Adrenal gland (tissue), 9 donors: ENCODE measurements at regions not wholly inside any gene's neighbourhood (a gene's known extent, or its start where the extent isn't known, plus 50 kb on each side); places are given as distances from the start of the nearest gene placed in this dataset.

Source experiments
- DNase-seq, 7 donors: peaks; one replicate each; pipeline ENCODE4 v3.0.0-alpha.2; 2019 to 2020
- H3K27ac ChIP-seq, 5 donors: fragments of 200-600 bp; sonication (generic) in 4 of 5; 1 replicate in 3 of 5; 2 replicates in 2 of 5; pipeline versions ENCODE4 v1.5.1 to v1.8.0; 2016 to 2020; ENCODE audit warnings: mild to moderate bottlenecking in 1 of 5
- H3K27me3 ChIP-seq: fragments of 200-600 bp; 2 replicates; pipeline ENCODE4 v1.8.0; 2021
- H3K36me3 ChIP-seq, 2 donors: fragments of 200-600 bp; replicated peaks in 1 of 2; 1 replicate in 1 of 2; 2 replicates in 1 of 2; pipeline versions ENCODE4 v1.5.1 to v1.8.0; 2018 to 2022
- H3K4me1 ChIP-seq, 2 donors: fragments of 200-600 bp; replicated peaks in 1 of 2; 1 replicate in 1 of 2; 2 replicates in 1 of 2; pipeline versions ENCODE4 v1.5.1 to v1.8.0; 2018 to 2021
- H3K4me3 ChIP-seq, 4 donors: fragments of 200-600 bp; sonication (generic) in 3 of 4; one replicate each; pipeline ENCODE4 v1.5.1; 2016 to 2018
- H3K9me3 ChIP-seq, 3 donors: fragments of 200-600 bp; sonication (generic) in 1 of 3; replicated peaks in 1 of 3; 1 replicate in 2 of 3; 2 replicates in 1 of 3; pipeline versions ENCODE4 v1.5.1 to v1.8.0; 2016 to 2021
- CTCF ChIP-seq, 6 experiments: fragments of 450-650 bp in 4 of 6; fragments of 200-600 bp in 2 of 6; sonication (generic) in 1 of 6; IDR thresholded peaks; 1 replicate in 5 of 6; 2 replicates in 1 of 6; pipeline versions ENCODE4 v1.5.1 to v1.8.0; 2016 to 2021; ENCODE audit warnings: antibody characterized with exemption in 6 of 6, mild to moderate bottlenecking in 2 of 6, moderate library complexity in 1 of 6
- POLR2A ChIP-seq, 2 donors: fragments of 450-650 bp; IDR thresholded peaks; one replicate each; pipeline ENCODE4 v1.6.1; 2017; ENCODE audit warnings: antibody characterized with exemption in 2 of 2, mild to moderate bottlenecking in 2 of 2, moderate library complexity in 1 of 2
- WGBS, 4 donors: extraction: QIAGEN DNeasy Blood & Tissue Kit in 2 of 4; methylation state at CpG; one replicate each; pipeline versions ENCODE4 v1.1.5 to v1.1.7; 2013 to 2017; 5-methylcytosine and 5-hydroxymethylcytosine counted together
- intact Hi-C, 2 donors: fragments of 100-400 bp; cut with DNase I; formaldehyde crosslinking; loops; one replicate each; pipeline versions ENCODE4 v1.14.1 to v1.15.0; 2022 to 2023
- donor health status: healthy with polysubstance abuse.
- donor health status: Bipolar disorder and iron deficiency.
- donor health status: DM: yes; HTN: yes; CAD: no.
- donor health status: DM: no; HTN: no; CAD: no.
- donor health status: DM: no; HTN: no; CAD: no.

GRCh38 chr2:239577935-239578334, 177.1 kb upstream of the HDAC4 start:
- Histone ChIP-seq H3K4me1 (no peaks in the 10 kb centered on the region), H3K27me3 (no peaks in the 10 kb centered on the region), H3K27ac (no peak overlapping the region), H3K36me3 (no peaks in the 10 kb centered on the region), H3K9me3 (no peaks in the 10 kb centered on the region), H3K4me3 (no peak overlapping the region)
- intact Hi-C loops = no loop called here
- no peak for DNase-seq
- 91 to 94% (median 92%) methylated on average over 12 of the region's 12 CpGs for WGBS, 4 donors
- TF ChIP-seq CTCF (IDR thresholded peaks at IDR 0.05) (no peak), POLR2A (IDR thresholded peaks at IDR 0.05) (no peak)

GRCh38 chr2:239576784-239577685, 176.2 kb upstream of the HDAC4 start:
- TF ChIP-seq CTCF (IDR thresholded peaks at IDR 0.05) (no peak), POLR2A (IDR thresholded peaks at IDR 0.05) (no peak)
- intact Hi-C loops = no loop called here
- Histone ChIP-seq H3K9me3 (no peaks in the 10 kb centered on the region), H3K36me3 (no peaks in the 10 kb centered on the region), H3K27me3 (no peaks in the 10 kb centered on the region), H3K4me1 (no peaks in the 10 kb centered on the region), H3K27ac (no peak overlapping the region), H3K4me3 (no peak overlapping the region)
- 91 to 94% (median 91%) methylated on average over 13 to 17 of the region's 17 CpGs for WGBS, 4 donors
- DNase-seq = no peak

GRCh38 chr2:239575931-239576445, 175.2 kb upstream of the HDAC4 start:
- no peak for TF ChIP-seq CTCF (IDR thresholded peaks at IDR 0.05)
- TF ChIP-seq POLR2A (IDR thresholded peaks at IDR 0.05) = no peak
- Histone ChIP-seq H3K4me3 (no peak overlapping the region), H3K9me3 (no peaks in the 10 kb centered on the region), H3K27ac (no peak overlapping the region), H3K4me1 (no peaks in the 10 kb centered on the region), H3K36me3 (no peaks in the 10 kb centered on the region), H3K27me3 (no peaks in the 10 kb centered on the region)
- 94 to 96% (median 95%) methylated on average over 2 to 8 of the region's 8 CpGs; no CpG with 5 or more reads in 1 of the 4 donors for WGBS, 4 donors
- DNase-seq = no peak
- intact Hi-C loops = no loop called here

GRCh38 chr2:239574434-239575156, 173.8 kb upstream of the HDAC4 start:
- no peak for DNase-seq
- 66 to 75% (median 73%) methylated on average over 13 of the region's 13 CpGs for WGBS, 4 donors
- Histone ChIP-seq H3K4me1 (no peaks in the 10 kb centered on the region), H3K36me3 (no peaks in the 10 kb centered on the region), H3K27me3 (no peaks in the 10 kb centered on the region), H3K9me3 (no peaks in the 10 kb centered on the region), H3K27ac (no peak overlapping the region), H3K4me3 (no peak overlapping the region)
- TF ChIP-seq CTCF (IDR thresholded peaks at IDR 0.05) (no peak), POLR2A (IDR thresholded peaks at IDR 0.05) (no peak)
- intact Hi-C loops = no loop called here
